H1 (cell line): ENCODE measurements at regions not wholly inside any gene's neighbourhood (a gene's known extent, or its start where the extent isn't known, plus 50 kb on each side); places are given as distances from the start of the nearest gene placed in this dataset.

Source experiments
- SUZ12 ChIP-seq: fragments of 200-600 bp; sonication (generic); IDR thresholded peaks from 2 replicates; pipeline ENCODE4 v1.6.1; 2012; ENCODE audit warnings: mild to moderate bottlenecking, inconsistent platforms, low read length, moderate library complexity, mixed read lengths

- no peak for TF ChIP-seq SUZ12
These were observed 669.6 kb downstream of the UQCRFS1 start (continued) for GRCh38 chr19:28543244-28543776.
